NB4 (cell line): ENCODE measurements at regions not wholly inside any gene's neighbourhood (a gene's known extent, or its start where the extent isn't known, plus 50 kb on each side); places are given as distances from the start of the nearest gene placed in this dataset.

Experiments
- CTCF ChIP-seq: IDR thresholded peaks from one replicate; pipeline ENCODE4 v1.5.1; 2012; ENCODE audit warnings: low read depth, low read length
- MAX ChIP-seq: IDR thresholded peaks from 2 replicates; pipeline ENCODE4 v1.6.1; 2011; ENCODE audit warnings: low read depth, low read length
- MYC ChIP-seq: IDR thresholded peaks from 2 replicates; pipeline ENCODE4 v1.6.1; 2011; ENCODE audit warnings: low read depth, low read length
- POLR2A ChIP-seq: IDR thresholded peaks from 2 replicates; pipeline ENCODE4 v1.6.1; 2011; ENCODE audit warnings: mild to moderate bottlenecking; ENCODE audit not compliant: insufficient read length; ENCODE audit errors: extremely low read depth

GRCh38 chr6:84332139-84333034 lies 104.9 kb upstream of the CEP162 start:
- TF ChIP-seq CTCF (no peak), POLR2A (no peak), MAX (no peak), MYC (no peak)
